MCF 10A (cell line): ENCODE measurements at regions not wholly inside any gene's neighbourhood (a gene's known extent, or its start where the extent isn't known, plus 50 kb on each side); places are given as distances from the start of the nearest gene placed in this dataset.

Experiments used
- BruUV-seq: library from RNA; stranded (reverse); fragments of 400-500 nt; replicated peaks from 2 replicates; lab custom pipeline; 2021; lab: Mats Ljungman, UMichigan
- CTCF ChIA-PET: fragments of 300-600 bp; sonication (Branson Sonifier 250); formaldehyde crosslinking; extraction: SDS; loops from one replicate; lab custom pipeline; 2021; ENCODE audit warnings: antibody characterized with exemption, inconsistent platforms; lab: Yijun Ruan, JAX
- POLR2A ChIA-PET: fragments of 300-600, 350-650 bp; sonication (Branson Sonifier 250); formaldehyde crosslinking; extraction: SDS; loops from one replicate; lab custom pipeline; 2020; ENCODE audit warnings: antibody characterized with exemption, inconsistent platforms; lab: Yijun Ruan, JAX
- DNase-seq: peaks from one replicate; pipeline ENCODE4 v3.0.0-alpha.2; 2018; ENCODE audit not compliant: unreplicated experiment
- H3K27ac Mint-ChIP-seq: one replicate; pipeline ENCODE4 v1.8.0; 2022; ENCODE audit warnings: mild to moderate bottlenecking, low read depth, mixed read lengths; ENCODE audit not compliant: unreplicated experiment
- H3K27me3 Mint-ChIP-seq: one replicate; pipeline ENCODE4 v1.8.0; 2022; ENCODE audit warnings: mixed read lengths; ENCODE audit not compliant: insufficient read depth, unreplicated experiment
- H3K36me3 Mint-ChIP-seq: one replicate; pipeline ENCODE4 v1.8.0; 2022; ENCODE audit warnings: mild to moderate bottlenecking, moderate library complexity, mixed read lengths; ENCODE audit not compliant: insufficient read depth, unreplicated experiment
- H3K4me1 Mint-ChIP-seq: one replicate; pipeline ENCODE4 v1.8.0; 2022; ENCODE audit warnings: mixed read lengths; ENCODE audit not compliant: insufficient read depth, unreplicated experiment
- H3K4me3 Mint-ChIP-seq: one replicate; pipeline ENCODE4 v1.8.0; 2022; ENCODE audit warnings: mild to moderate bottlenecking, moderate library complexity, mixed read lengths; ENCODE audit not compliant: unreplicated experiment
- H3K9me3 Mint-ChIP-seq: one replicate; pipeline ENCODE4 v1.8.0; 2022; ENCODE audit warnings: mixed read lengths; ENCODE audit not compliant: unreplicated experiment
- CTCF ChIP-seq: fragments of 200-600 bp; IDR thresholded peaks from one replicate; pipeline ENCODE4 v1.8.0; 2022; ENCODE audit warnings: antibody characterized with exemption, mild to moderate bottlenecking; ENCODE audit not compliant: unreplicated experiment
- intact Hi-C: fragments of 100-400 bp; cut with micrococcal nuclease; formaldehyde crosslinking; loops from 2 replicates; pipeline ENCODE4 v1.14.1; 2022

GRCh38 chr15:70190965-70191364 lies 93.2 kb upstream of the TLE3 start:
- CTCF ChIA-PET: interaction anchor here (0.9 kb wide), 1 partner anchor 276 kb away, joined by 3 read pairs; no protein-coding TSS in a partner anchor
- TF ChIP-seq CTCF: no peak
- no peaks in the 10 kb centered on the region for H3K36me3 Mint-ChIP-seq
- H3K27ac Mint-ChIP-seq: no peak overlapping the region
- H3K4me1 Mint-ChIP-seq: peaks cover 13% of the 10 kb centered on the region
- POLR2A ChIA-PET: interaction anchor here (0.6 to 0.7 kb wide), 2 partner anchors 24 to 44 kb away, joined by 3 to 4 read pairs; no protein-coding TSS in a partner anchor
- H3K27me3 Mint-ChIP-seq: peaks cover 11% of the 10 kb centered on the region
- BruUV-seq: no TSS peak
- no peak overlapping the region for H3K4me3 Mint-ChIP-seq
- intact Hi-C loops: no loop called here
- no peak for DNase-seq
- peaks cover 7% of the 10 kb centered on the region for H3K9me3 Mint-ChIP-seq

GRCh38 chr15:70189826-70190695 lies 92.3 kb upstream of the TLE3 start:
- Mint-ChIP-seq H3K4me3 (no peak overlapping the region), H3K36me3 (no peaks in the 10 kb centered on the region), H3K27ac (no peak overlapping the region), H3K4me1 (peaks cover 4% of the 10 kb centered on the region), H3K27me3 (peaks cover 11% of the 10 kb centered on the region), H3K9me3 (peaks cover 7% of the 10 kb centered on the region)
- CTCF ChIA-PET: no interaction called here
- POLR2A ChIA-PET: interaction anchor here (0.6 kb wide), 1 partner anchor 43 kb away, joined by 4 read pairs; no protein-coding TSS in a partner anchor
- no TSS peak for BruUV-seq
- intact Hi-C loops: no loop called here
- DNase-seq: no peak
- TF ChIP-seq CTCF: no peak

GRCh38 chr15:70188286-70188685 lies 90.6 kb upstream of the TLE3 start:
- BruUV-seq: no TSS peak
- CTCF ChIA-PET: interaction anchor here (0.5 kb wide), 1 partner anchor 168 kb away, joined by 4 read pairs; no protein-coding TSS in a partner anchor
- H3K4me3 Mint-ChIP-seq: no peak overlapping the region

More at GRCh38 chr15:70188286-70188685, 90.6 kb upstream of the TLE3 start:
- POLR2A ChIA-PET: no interaction called here
- no peak for TF ChIP-seq CTCF
- H3K4me1 Mint-ChIP-seq: no peaks in the 10 kb centered on the region
- peaks cover 7% of the 10 kb centered on the region for H3K9me3 Mint-ChIP-seq
- no peak for DNase-seq
- no peaks in the 10 kb centered on the region for H3K36me3 Mint-ChIP-seq
- no peak overlapping the region for H3K27ac Mint-ChIP-seq
- intact Hi-C loops: no loop called here
- peaks cover 11% of the 10 kb centered on the region for H3K27me3 Mint-ChIP-seq
